ACHN (cell line): ENCODE measurements at regions not wholly inside any gene's neighbourhood (a gene's known extent, or its start where the extent isn't known, plus 50 kb on each side); places are given as distances from the start of the nearest gene placed in this dataset.
"Not testable (repeated sequence)": the region's sequence is repeated elsewhere in the genome, so short reads cannot be mapped to it uniquely, and the experiment has no call there.

Experiments
- DNase-seq: peaks from one replicate; pipeline ENCODE4 v3.0.0-alpha.2; 2015
- in situ Hi-C: cut with HindIII; loops from 2 replicates; pipeline ENCODE4 v1.10.0; 2017; ENCODE audit warnings: low sequenced_read_pairs, low pct_ligation_motif_present, low pct_unique_long_range_greater_than_20kb

DNA sequence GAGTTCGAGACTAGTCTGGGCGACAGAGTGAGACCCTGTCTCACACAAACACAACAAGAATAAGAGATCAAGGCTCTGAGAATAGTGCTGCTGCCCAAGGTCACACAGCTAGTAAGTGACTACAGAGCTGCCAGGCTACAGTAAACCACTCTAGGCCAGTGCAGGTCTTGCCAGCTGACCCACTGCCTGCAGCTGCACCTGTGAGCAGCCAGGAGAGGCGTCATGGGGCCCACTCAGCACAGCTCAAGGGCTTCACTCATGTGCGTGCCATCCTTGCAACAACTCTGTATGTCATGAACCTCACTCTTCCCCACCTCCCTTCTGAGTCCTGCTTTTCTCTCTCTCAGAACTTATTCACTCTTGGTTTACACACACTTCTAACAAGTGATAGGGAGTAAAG lies 176.7 kb downstream of the SMAD6 start:
- in situ Hi-C loops, result no loop called here

GRCh38 chr15:66879531-66880368 lies 177.7 kb downstream of the SMAD6 start:
- DNase-seq, result no peak
- in situ Hi-C loops, result no loop called here

More for the DNA sequence above, 176.7 kb downstream of the SMAD6 start:
- no peak for DNase-seq

GRCh38 chr15:66880380-66881155 lies 178.5 kb downstream of the SMAD6 start:
- DNase-seq, result no peak
- in situ Hi-C loops, result no loop called here

GRCh38 chr15:66881173-66881905 lies 179.3 kb downstream of the SMAD6 start:
- DNase-seq, result no peak
- in situ Hi-C loops, result no loop called here

DNA sequence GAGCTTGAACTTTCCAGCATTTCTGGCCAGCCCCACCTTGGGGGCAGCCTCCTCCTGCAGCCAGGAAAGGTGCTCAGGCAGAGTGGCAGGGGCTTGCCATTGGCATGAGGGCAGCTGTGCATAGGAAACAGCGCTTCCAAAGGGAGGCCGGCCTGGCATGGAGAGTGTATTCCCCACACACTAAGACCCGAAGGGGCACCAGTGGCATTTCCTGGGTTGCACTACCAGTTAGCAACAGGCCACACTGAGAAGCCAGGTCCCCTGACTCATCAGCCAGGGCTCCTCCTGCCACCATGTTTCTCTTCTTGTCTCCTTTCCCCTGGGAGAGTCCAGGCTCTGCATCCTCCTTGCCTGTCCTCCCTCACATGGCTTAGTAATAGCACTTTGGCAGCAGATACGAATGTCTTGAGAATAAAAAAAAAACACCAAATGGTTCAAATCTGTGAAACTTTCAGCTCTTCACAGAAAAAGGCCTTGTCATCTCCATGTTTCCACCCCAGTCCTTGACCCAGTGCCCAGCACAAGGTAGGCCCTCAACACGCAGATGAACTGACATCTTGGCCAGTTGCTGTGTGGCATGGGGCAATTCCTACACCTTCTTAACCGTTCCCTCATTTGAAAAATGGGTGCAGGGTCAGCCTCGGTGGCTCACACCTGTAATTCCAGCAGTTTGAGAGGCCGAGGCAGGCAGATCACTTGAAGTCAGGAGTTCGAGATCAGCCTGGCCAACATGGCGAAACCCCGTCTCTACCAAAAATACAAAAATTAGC lies 180.4 kb downstream of the SMAD6 start:
- DNase-seq, result peak; percentile 55
- in situ Hi-C loops, result no loop called here

- DNase-seq, result peak; percentile 99
- in situ Hi-C loops, result no loop called here
These were observed 181.4 kb downstream of the SMAD6 start for GRCh38 chr15:66883284-66883911.

DNA sequence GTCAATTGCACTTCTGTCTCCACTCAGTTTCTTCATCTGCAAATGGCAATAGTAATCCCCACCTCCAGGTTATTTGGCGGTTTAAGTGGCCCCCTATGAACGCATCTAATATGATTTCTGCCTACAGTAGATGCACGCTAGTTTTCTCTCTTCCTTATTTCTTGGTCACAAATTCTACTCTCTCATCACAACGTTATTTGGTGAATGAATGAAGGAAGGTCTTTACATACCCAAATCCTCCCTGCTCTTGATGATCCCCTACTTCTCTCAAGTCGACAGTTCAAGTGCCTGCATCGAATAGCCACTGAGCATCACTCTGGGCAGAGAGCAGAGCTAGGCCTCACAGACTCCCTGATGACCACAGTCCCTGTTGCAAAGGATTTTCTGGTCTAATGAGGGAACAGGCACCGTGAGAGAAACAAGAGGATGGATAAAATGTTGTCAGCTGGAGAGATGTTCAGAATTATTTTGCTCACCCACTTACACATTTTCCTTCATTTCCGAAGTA lies 181.2 kb upstream of the SMAD3 start:
- DNase-seq, result no peak
- in situ Hi-C loops, result no loop called here

- in situ Hi-C loops, result no loop called here
- no peak for DNase-seq
These were observed 180.7 kb upstream of the SMAD3 start for GRCh38 chr15:66884661-66885237.

GRCh38 chr15:66885281-66885915 lies 180.0 kb upstream of the SMAD3 start:
- DNase-seq, result no peak
- in situ Hi-C loops, result no loop called here

GRCh38 chr15:66886241-66886675 lies 179.1 kb upstream of the SMAD3 start:
- no peak for DNase-seq
- in situ Hi-C loops, result no loop called here

DNA sequence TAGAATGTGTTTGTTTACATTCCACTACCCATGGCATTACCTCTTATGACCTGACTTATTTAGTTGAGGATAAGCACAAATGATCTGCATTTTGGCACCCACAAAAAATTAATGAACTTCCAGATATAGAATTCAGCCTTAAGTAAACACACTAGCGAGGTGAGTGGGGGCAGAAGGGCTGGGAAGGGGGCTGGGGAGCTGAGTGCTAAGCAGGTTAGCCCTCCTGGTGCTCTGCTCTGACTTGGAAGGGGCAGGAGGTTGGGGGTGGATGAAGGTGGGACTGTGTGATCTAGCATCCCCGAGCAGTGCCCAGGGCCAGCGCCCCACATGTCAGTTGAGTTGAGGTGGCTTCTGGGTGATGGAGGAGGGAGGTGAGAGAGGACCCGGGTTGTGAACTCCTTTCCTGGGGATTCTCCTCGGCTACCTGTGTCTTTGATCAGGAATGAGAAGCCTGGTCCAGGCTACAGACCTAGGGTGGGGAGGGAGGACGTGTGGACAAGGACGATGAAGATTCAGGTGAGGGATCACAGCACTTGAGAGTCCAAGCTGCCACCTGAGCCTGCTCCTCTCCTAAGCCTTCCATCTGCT lies 178.6 kb upstream of the SMAD3 start:
- no peak for DNase-seq
- in situ Hi-C loops, result no loop called here

- DNase-seq, in situ Hi-C loops: not testable (repeated sequence)
These were observed 176.1 kb upstream of the SMAD3 start for GRCh38 chr15:66889298-66889697.

- in situ Hi-C loops, result no loop called here
These were observed 173.6 kb upstream of the SMAD3 start for GRCh38 chr15:66891776-66892175.

DNA sequence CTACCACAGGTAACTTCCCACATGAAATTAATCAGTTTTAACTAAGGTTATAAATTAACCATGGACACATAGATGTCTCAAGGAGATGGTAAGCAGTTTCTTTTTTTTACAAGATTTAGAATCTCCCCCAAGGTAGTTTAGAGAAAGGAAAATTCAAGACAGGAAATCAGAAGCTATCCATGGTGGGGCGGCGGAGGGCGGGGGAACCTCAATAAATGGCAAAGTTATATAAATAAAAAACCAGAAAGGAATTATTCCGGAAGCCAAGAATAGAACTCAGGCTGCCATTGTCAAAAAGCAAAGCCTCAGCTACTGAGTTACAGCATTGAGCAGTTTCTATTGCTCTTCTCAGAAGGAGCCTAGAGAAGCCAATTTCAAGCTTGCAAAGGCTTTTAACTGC lies 172.1 kb upstream of the SMAD3 start:
- in situ Hi-C loops, result no loop called here
- DNase-seq, result no peak

More at GRCh38 chr15:66891776-66892175, 173.6 kb upstream of the SMAD3 start:
- no peak for DNase-seq

- in situ Hi-C loops, result no loop called here
These were observed 171.0 kb upstream of the SMAD3 start for GRCh38 chr15:66894363-66894762.

DNA sequence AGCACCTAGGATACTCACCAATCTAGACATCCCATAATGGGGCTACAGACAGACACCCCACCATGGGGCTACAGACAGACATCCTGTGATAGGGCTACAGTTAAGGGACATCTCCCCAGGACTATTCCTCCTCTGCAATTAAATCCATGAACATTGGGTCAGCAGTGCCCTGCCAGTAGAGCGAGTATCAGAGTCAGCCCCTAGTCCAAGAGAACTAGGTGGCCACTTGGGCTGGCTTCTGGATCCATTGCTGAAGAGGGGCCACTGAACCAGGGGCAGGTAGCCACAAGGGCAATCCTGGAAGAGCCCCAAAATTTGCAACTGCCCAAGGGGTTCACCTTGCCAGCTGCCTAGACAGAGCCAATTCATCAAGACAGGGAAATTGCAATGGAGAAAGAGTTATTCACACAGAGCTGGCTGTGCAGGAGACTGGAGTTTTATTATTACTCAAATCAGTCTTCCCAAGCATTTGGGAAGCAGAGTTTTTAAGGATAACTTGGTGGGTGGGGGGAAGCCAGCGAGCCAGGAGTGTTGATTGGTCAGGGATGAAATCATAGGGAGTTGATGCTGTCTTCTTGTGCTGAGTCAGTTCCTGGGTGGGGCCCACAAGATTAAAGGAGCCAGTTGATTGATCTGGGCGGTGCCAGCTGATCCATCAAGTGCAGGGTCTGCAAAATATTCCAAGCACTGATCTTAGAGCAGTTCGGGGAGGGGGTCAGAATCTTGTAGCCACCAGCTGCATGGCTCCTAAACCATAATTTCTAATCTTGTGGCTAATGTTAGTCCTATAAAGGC lies 170.2 kb upstream of the SMAD3 start:
- DNase-seq, result no peak

More at GRCh38 chr15:66894363-66894762, 171.0 kb upstream of the SMAD3 start:
- no peak for DNase-seq

More for the DNA sequence above, 170.2 kb upstream of the SMAD3 start:
- in situ Hi-C loops, result no loop called here
